Activated CD4-positive, alpha-beta T cell treated with anti-CD3 and anti-CD28 coated beads, Interleukin-2, amount 10 ng/mL, durations not matched to agents 24 days and 14 days (primary cell): ENCODE measurements at regions not wholly inside any gene's neighbourhood (a gene's known extent, or its start where the extent isn't known, plus 50 kb on each side); places are given as distances from the start of the nearest gene placed in this dataset.
"Not testable (repeated sequence)": the region's sequence is repeated elsewhere in the genome, so short reads cannot be mapped to it uniquely, and the experiment has no call there.

Experiments
- DNase-seq: peaks from one replicate; pipeline ENCODE4 v3.0.0; 2022
- H3K27ac Mint-ChIP-seq: one replicate; pipeline ENCODE4 v1.8.0; 2022; ENCODE audit warnings: mild to moderate bottlenecking, mixed read lengths
- H3K27me3 Mint-ChIP-seq: one replicate; pipeline ENCODE4 v1.8.0; 2022; ENCODE audit warnings: mixed read lengths
- H3K36me3 Mint-ChIP-seq: one replicate; pipeline ENCODE4 v1.8.0; 2022; ENCODE audit warnings: low read depth, mild to moderate bottlenecking, mixed read lengths
- H3K4me1 Mint-ChIP-seq: one replicate; pipeline ENCODE4 v1.8.0; 2021; ENCODE audit warnings: mixed read lengths
- H3K4me3 Mint-ChIP-seq: one replicate; pipeline ENCODE4 v1.8.0; 2022; ENCODE audit warnings: mild to moderate bottlenecking, moderate library complexity, mixed read lengths
- H3K9me3 Mint-ChIP-seq: one replicate; pipeline ENCODE4 v1.8.0; 2021; ENCODE audit warnings: mixed read lengths
- intact Hi-C: fragments of 100-400 bp; cut with micrococcal nuclease; formaldehyde crosslinking; loops from one replicate; pipeline ENCODE4 v1.15.1; 2023

DNA sequence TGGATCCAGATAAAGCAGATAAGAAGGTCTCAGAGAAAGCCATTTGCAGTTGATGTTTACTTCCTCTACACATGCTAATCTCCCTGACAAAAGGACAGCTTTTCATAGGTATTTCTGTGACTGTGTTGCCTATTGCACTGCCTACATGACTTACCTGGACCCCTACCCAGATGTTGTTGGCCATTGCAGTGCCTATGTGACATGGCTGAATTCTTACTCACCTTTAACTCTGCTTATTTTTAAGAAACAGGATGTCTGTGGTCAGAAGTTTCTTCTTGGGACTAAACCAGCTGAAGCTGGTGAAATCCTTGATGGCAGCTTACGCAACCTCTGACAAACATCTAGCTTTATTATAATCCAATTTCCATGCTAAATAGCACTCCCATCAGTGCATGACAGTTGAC is 50.7 kb downstream of the PPIAL4D start:
- H3K4me1 Mint-ChIP-seq, intact Hi-C loops, H3K36me3 Mint-ChIP-seq, H3K4me3 Mint-ChIP-seq, H3K27me3 Mint-ChIP-seq, H3K9me3 Mint-ChIP-seq: not testable (repeated sequence)
- DNase-seq = peak; percentile 59
- peak overlapping the region; percentile 45 for H3K27ac Mint-ChIP-seq

DNA sequence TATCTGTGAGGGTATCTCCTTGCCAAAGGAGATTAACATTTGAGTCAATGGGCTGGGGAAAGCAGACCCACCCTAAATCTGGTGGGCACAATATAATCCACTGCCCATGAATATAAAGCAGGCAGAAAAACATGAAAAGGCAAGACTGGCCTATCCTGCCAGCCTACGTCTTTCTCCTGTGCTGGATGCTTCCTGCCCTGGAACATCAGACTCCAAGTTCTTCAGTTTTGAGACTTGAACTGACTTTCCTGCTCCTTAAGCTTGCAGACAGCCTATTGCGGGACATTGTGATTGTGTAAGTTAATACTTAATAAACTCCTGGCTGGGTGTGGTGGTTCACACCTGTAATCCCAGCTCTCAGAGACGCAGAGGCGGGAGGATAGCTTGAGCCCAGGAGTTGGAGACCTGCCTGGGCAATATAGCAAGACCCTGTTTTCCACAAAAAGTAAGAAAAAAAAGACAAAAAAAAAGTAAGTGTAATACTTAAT is 52.4 kb downstream of the PPIAL4D start:
- intact Hi-C loops, H3K9me3 Mint-ChIP-seq, H3K4me1 Mint-ChIP-seq, DNase-seq, H3K36me3 Mint-ChIP-seq, H3K27me3 Mint-ChIP-seq: not testable (repeated sequence)
- Mint-ChIP-seq H3K4me3 (peak overlapping the region; percentile 54), H3K27ac (peak overlapping the region; percentile 56)

DNA sequence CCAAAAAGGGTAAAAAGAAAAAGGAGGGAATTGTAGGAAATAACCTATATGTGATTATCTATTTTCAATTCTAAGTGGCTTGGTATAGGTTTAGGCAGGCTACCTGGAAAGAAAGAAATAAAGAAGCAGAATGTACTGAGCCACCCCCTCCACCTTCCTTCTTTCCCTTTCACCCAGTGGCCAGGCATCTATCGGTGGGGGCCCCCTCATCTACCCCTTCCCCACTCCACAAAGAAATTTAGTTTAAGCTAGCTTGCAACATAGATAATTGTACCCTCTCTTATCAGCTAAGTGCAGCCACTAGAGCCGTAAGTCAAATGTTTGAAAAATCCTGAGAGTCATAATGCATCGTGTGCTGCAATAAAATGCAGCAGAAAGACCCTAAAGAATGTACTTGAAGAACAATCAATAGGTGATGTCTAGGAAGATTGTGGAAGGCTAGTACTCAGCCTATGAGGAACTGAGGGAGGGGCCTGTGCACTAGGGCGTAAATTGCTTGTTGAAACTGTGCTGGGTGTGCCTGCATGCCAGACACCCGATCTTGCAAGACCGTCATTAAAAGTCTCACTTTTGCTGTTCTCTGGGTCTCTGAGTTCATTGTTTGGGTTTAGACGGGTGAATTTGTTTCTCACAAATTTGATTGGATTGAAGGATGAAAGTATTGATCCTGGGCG is 53.0 kb downstream of the PPIAL4D start:
- Mint-ChIP-seq H3K4me3 (peak overlapping the region; percentile 54), H3K27ac (peak overlapping the region; percentile 56)
- H3K27me3 Mint-ChIP-seq, intact Hi-C loops, H3K36me3 Mint-ChIP-seq, H3K4me1 Mint-ChIP-seq, H3K9me3 Mint-ChIP-seq: not testable (repeated sequence)
- peak; percentile 66 for DNase-seq

DNA sequence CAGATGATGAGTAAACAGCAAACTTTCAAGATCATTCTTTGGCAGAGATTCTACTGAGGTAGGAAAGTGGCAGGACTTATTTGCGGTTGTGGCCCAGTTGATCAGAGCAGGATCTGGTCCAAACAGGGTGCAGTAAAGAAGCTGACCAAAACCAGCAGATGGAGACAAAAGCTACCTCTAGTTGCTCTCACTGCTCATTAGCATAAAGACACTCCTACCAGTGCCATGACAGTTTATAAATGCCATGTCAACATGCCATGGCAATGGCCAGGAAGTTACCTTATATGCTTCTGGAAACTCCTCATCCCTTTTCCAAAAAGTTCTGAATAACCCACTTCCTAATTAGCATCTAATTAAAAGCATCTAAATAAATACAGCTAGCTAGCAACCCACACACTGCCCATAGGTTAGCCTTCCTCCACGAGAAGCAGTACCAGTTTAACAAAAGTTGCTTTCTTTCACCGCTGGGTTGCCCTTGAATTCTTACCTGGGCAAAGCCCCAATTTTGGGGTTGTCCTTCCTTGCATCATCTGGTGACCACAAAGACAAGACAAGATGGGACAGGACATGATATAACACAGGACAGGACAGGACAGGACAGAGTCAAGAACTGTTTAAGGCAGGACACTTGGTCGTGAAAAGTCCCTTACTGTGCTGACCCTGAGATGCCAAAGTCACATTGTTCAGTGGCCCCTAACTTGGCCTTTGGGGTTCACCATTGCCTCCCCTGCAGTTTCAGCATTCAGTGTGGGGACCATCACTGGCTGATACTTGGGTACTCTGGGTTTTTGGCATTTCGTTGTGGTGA is 59.2 kb downstream of the PPIAL4D start:
- H3K27me3 Mint-ChIP-seq, H3K36me3 Mint-ChIP-seq, H3K9me3 Mint-ChIP-seq, H3K27ac Mint-ChIP-seq, intact Hi-C loops, H3K4me3 Mint-ChIP-seq, H3K4me1 Mint-ChIP-seq: not testable (repeated sequence)
- peak; percentile 63 for DNase-seq

DNA sequence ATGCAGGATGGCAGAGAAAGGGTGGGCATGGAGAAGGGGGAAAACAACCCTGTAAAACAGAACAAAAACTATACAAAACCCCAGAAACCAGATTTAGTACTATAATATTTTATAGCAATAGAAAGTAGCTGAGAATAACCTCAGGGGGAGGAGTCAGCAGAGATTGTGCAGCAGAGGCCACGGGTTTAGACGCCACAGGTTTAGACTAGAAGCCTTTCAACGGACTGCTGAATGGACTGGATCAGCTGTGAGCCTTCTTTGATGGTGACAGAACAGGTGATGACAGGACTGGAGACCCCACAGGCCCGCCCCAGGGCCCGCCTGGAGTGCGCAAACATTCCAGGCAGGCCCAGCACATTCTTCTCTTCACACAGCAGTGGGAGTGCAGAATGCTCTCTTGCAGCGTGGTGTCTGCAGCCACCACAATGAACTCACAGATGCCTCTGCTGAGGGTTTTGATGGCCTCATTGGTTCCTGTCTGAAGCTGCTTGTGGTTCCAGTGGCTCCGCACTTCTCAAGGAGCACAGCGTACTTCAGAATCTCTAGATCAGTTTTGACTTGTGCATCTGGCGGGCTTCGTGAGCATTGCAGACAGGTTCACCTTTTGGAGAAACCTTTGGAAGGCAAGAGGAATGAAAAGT is 65.6 kb downstream of the PPIAL4D start:
- intact Hi-C loops, H3K36me3 Mint-ChIP-seq: not testable (repeated sequence)

DNA sequence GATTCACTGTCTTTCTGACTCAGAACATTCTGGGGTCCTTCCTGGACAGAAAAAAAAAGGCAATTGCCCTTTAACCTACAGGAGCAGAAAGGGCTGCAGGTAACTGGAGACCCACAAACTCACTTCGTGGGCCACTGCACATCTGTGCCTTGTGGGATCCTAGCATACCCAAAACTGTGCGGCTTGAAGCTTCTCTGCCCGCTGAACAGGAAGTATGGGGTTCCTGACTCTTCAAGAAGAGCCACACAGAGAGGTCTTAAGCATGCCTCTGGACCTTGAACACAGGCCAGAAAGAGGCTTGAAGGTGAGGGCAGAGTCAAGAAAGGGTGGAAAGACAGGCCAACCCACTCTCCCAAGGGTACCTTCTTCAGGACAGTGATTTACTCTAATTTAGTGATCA is 67.6 kb downstream of the PPIAL4D start:
- H3K36me3 Mint-ChIP-seq, intact Hi-C loops, H3K4me3 Mint-ChIP-seq, H3K4me1 Mint-ChIP-seq, H3K9me3 Mint-ChIP-seq, H3K27ac Mint-ChIP-seq, H3K27me3 Mint-ChIP-seq, DNase-seq: not testable (repeated sequence)

More for the DNA sequence above, 65.6 kb downstream of the PPIAL4D start:
- not testable (repeated sequence) for H3K27me3 Mint-ChIP-seq, H3K27ac Mint-ChIP-seq, H3K9me3 Mint-ChIP-seq, H3K4me3 Mint-ChIP-seq, H3K4me1 Mint-ChIP-seq
- peak; percentile 77 for DNase-seq

DNA sequence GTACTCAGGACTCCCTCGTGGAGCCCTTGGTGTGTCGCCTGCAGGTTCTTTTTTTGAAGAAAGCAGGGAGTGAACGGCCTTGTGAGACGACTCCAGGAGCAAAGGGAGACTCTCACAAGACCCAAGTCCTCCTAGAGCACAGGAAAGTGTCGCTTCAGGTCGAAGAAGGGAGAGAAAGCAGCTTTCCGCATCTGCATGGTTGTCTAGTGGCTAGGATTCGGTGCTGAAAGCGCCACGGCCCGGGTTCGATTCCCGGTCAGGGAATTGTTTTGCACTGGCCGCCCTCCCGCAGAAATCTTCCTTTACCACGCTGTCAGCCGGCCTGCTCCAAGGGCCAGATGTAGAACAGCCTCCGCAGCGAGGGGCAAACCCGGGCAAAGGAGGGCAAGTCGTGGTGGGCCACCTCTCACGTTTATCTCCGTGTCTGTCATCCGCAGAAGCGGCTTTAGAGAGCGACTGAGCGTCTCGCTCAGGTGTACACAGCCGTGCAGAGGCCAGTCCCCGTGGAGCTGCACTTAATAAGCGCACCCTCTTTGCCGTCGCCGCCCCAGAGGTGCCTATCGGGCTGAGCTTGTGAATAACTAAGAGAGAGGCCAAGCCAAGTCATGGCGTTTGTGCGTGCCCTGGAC is 72.6 kb downstream of the FAM72D start:
- H3K9me3 Mint-ChIP-seq, H3K27me3 Mint-ChIP-seq, H3K4me3 Mint-ChIP-seq, DNase-seq, intact Hi-C loops, H3K36me3 Mint-ChIP-seq, H3K27ac Mint-ChIP-seq, H3K4me1 Mint-ChIP-seq: not testable (repeated sequence)

DNA sequence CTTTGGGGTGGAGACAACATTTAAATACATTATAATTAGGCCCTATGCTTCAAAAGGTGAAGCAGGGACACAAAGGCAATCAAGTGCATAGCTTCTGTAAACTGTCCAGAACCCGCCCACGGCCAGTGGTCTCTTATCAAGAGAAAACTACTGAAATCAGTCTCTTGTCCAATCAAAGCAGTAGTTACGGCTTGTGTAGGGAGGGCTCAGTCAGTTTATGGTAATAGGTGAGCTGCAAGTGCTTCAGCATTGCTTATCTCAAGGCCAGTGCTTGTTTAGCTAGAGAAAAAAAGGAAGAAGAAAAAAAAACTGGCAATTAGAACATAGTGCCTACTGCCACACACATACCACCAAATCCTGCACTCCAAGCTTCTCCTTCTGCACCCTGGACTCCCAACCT is 68.6 kb downstream of the FAM72D start:
- H3K9me3 Mint-ChIP-seq, H3K27me3 Mint-ChIP-seq, H3K27ac Mint-ChIP-seq, intact Hi-C loops, H3K36me3 Mint-ChIP-seq, DNase-seq, H3K4me3 Mint-ChIP-seq, H3K4me1 Mint-ChIP-seq: not testable (repeated sequence)
